OCI-M2 (cell line): ENCODE measurements at regions not wholly inside any gene's neighbourhood (a gene's known extent, or its start where the extent isn't known, plus 50 kb on each side); places are given as distances from the start of the nearest gene placed in this dataset.

Experiments used
- DNase-seq: peaks from one replicate; lab custom pipeline; 2025; ENCODE audit not compliant: unreplicated experiment; lab: John Stamatoyannopoulos, UW

DNA sequence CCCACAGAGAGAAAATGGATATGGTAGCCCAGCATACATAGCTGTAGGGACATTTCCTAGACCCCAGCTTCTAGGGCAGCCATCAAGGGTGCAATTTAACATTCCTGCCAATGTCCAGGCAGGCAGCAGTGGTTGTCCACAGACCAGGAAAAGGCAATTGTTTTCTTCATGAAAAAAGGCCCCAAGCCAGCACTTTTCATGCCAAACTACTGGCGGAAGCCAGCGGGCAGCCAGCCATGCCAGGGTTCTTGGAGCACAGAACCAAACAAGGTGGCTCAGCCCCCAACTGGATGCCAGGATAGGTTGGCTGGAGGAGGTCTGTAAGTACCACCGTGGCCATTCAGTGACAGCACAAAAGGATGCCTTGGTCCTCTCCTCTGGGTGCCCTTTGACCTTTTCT, 94.6 kb downstream of the BANF2 start:
- DNase-seq, result no peak

DNA sequence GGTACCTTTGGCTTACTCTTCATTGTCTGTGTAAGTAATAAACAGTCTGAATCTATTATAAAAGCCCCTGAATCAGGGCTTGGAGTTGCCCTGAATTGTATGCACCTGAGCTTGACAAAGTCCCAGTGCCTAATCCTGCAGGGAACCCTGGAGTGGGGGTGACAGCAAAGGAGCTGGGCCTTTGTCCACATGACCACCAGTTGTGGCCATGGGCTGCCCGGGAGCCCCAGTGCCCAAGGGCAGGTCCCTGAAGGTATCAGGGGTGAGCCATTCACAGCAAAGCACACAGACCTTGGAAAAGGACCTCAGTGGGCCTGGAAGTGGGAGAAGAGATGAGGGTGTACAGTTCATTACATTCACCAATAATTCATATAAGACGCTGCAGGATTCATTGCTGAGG, 94.2 kb downstream of the BANF2 start:
- DNase-seq, result no peak

DNA sequence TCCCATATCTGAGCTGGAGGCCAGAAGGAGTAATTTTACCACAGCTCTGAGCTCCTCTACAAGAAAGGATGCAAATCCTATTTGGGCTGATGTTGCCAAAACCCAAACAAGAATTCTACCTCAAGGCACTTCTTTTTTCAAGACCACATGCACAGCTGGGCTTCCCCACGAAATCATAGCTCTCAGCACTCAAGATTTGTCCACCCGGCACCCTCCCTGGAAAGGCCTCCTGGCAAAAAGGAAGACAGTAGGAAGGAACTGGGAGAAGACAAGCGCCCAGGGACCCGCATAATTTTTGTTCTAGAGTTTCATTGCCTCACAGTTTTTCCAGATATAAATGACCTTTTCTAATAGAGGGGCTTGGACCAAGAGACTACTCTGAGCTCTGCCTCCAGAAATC, 90.5 kb downstream of the BANF2 start:
- no peak for DNase-seq

DNA sequence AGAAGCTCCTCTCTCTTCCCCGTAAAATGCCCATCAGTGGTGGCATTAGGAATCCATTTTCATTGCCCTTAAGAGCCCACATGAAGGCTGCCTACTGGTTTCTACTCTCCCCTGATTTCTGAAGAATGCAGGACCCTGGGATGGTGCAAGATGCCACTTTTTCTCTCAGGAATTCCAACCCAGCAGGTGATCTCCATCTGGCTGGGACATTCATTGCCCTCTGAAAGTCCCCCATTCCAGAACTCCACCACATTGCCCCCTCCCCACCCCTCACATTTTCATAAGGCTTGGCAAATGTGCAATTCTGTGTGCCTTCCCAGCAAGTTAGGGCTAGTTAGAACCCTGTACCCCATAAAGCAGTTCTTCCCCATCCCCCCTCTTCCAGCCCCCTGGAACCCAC, 88.0 kb downstream of the BANF2 start:
- no peak for DNase-seq

DNA sequence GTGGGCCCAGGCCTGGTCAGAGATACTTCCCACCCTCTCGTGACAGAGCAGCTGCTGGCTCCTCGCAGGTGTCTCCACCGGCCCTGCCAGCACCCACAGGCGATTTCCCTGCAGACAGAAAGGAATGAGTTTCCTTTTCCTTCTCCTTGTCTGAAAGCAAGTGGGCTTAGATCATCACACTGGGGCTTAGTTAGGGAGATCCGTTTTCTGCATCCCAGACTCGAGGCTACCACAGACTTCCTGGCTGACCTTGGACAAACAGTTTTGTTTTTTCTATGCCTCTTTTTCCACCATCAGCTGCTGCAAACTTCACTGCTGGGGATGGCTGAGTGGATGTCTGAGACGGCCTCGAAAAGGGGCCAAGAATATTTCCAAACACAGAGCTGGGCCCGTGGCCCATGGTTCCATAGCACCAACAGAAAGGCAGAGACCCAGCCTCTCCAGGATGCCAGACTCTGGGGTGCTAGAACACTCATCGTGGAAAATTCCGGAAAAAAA, 86.5 kb downstream of the BANF2 start:
- DNase-seq, result no peak
